T-helper 1 cell treated with Interleukin-12 subunit alpha and Interleukin-12 subunit beta and Interleukin-4 antibody, amounts not matched to agents 30 ng/mL and 1 ng/mL, for 36 hours (primary cell): ENCODE measurements at regions not wholly inside any gene's neighbourhood (a gene's known extent, or its start where the extent isn't known, plus 50 kb on each side); places are given as distances from the start of the nearest gene placed in this dataset.

Experiments used
- intact Hi-C: fragments of 100-400 bp; cut with micrococcal nuclease; formaldehyde crosslinking; loops from one replicate; pipeline ENCODE4 v1.15.1; 2024

GRCh38 chr16:8199390-8199789, 390.9 kb downstream of the TMEM114 start:
- intact Hi-C loops = no loop called here

- intact Hi-C loops = no loop called here
Observed at GRCh38 chr16:8194794-8195193, 395.5 kb downstream of the TMEM114 start.

GRCh38 chr16:8188841-8189240, 401.5 kb downstream of the TMEM114 start:
- intact Hi-C loops = no loop called here

- intact Hi-C loops = no loop called here
Observed at GRCh38 chr16:8187782-8188372, 402.4 kb downstream of the TMEM114 start.

GRCh38 chr16:8184854-8185253, 405.5 kb downstream of the TMEM114 start:
- intact Hi-C loops = no loop called here

- intact Hi-C loops = no loop called here
Observed at GRCh38 chr16:8183176-8184099, 406.9 kb downstream of the TMEM114 start.

GRCh38 chr16:8182761-8183160, 407.6 kb downstream of the TMEM114 start:
- intact Hi-C loops = no loop called here

GRCh38 chr16:8179615-8180014, 410.7 kb downstream of the TMEM114 start:
- intact Hi-C loops = no loop called here

GRCh38 chr16:8178271-8178670, 412.0 kb downstream of the TMEM114 start:
- intact Hi-C loops = no loop called here

- intact Hi-C loops = no loop called here
Observed at GRCh38 chr16:8175411-8175810, 414.9 kb downstream of the TMEM114 start.

- intact Hi-C loops = loop anchor here (2.0 kb wide), 1 partner anchor 1488 kb away; no protein-coding TSS in a partner anchor
Observed at GRCh38 chr16:8173111-8173644, 417.1 kb downstream of the TMEM114 start.

GRCh38 chr16:8172551-8172950, 417.8 kb downstream of the TMEM114 start:
- intact Hi-C loops = loop anchor here (2.0 kb wide), 1 partner anchor 1488 kb away; no protein-coding TSS in a partner anchor

- intact Hi-C loops = no loop called here
Observed at GRCh38 chr16:8168016-8168415, 422.3 kb downstream of the TMEM114 start.

- intact Hi-C loops = no loop called here
Observed at GRCh38 chr16:8167436-8167835, 422.9 kb downstream of the TMEM114 start.

- intact Hi-C loops = no loop called here
Observed at GRCh38 chr16:8158051-8158450, 432.3 kb downstream of the TMEM114 start.

- intact Hi-C loops = no loop called here
Observed at GRCh38 chr16:8155275-8155674, 435.0 kb downstream of the TMEM114 start.

GRCh38 chr16:8146256-8147012, 443.9 kb downstream of the TMEM114 start:
- intact Hi-C loops = no loop called here

GRCh38 chr16:8138666-8139065, 451.6 kb downstream of the TMEM114 start:
- intact Hi-C loops = no loop called here

- intact Hi-C loops = no loop called here
Observed at GRCh38 chr16:8137606-8138005, 452.7 kb downstream of the TMEM114 start.

- intact Hi-C loops = no loop called here
Observed at GRCh38 chr16:8130197-8130596, 460.1 kb downstream of the TMEM114 start.

GRCh38 chr16:8127070-8127469, 463.2 kb downstream of the TMEM114 start:
- intact Hi-C loops = no loop called here

GRCh38 chr16:8126313-8126712, 464.0 kb downstream of the TMEM114 start:
- intact Hi-C loops = no loop called here
